ENCODE measurements at regions not wholly inside any gene's neighbourhood (a gene's known extent, or its start where the extent isn't known, plus 50 kb on each side); places are given as distances from the start of the nearest gene placed in this dataset.
"Not testable (repeated sequence)": the region's sequence is repeated elsewhere in the genome, so short reads cannot be mapped to it uniquely, and the experiment has no call there.

GRCh38 chr14:19219423-19219822 is 214.7 kb downstream of the POTEG start:
- H3K27me3 ChIP-seq (ENCODE audit: low read depth); H3K36me3 ChIP-seq (replicated peaks); in situ Hi-C loops (cut with MboI; ENCODE audit: low sequenced_read_pairs); DNase-seq (ENCODE audit: low spot score in 2 of 2); H3K4me3 ChIP-seq; H3K4me1 ChIP-seq; H3K9me3 ChIP-seq: not testable (repeated sequence)

GRCh38 chr14:19231421-19231820 is 202.7 kb downstream of the POTEG start:
- DNase-seq (ENCODE audit: low spot score in 2 of 2); H3K9me3 ChIP-seq; in situ Hi-C loops (cut with MboI; ENCODE audit: low sequenced_read_pairs); H3K36me3 ChIP-seq (replicated peaks); H3K4me1 ChIP-seq; H3K27me3 ChIP-seq (ENCODE audit: low read depth); H3K4me3 ChIP-seq: not testable (repeated sequence)

GRCh38 chr14:19234059-19234458 is 200.1 kb downstream of the POTEG start:
- in situ Hi-C loops (cut with MboI; ENCODE audit: low sequenced_read_pairs); H3K9me3 ChIP-seq; H3K4me1 ChIP-seq; H3K4me3 ChIP-seq; H3K36me3 ChIP-seq (replicated peaks); H3K27me3 ChIP-seq (ENCODE audit: low read depth); DNase-seq (ENCODE audit: low spot score in 2 of 2): not testable (repeated sequence)

- H3K9me3 ChIP-seq; H3K36me3 ChIP-seq (replicated peaks); DNase-seq (ENCODE audit: low spot score in 2 of 2); in situ Hi-C loops (cut with MboI; ENCODE audit: low sequenced_read_pairs); H3K4me3 ChIP-seq; H3K4me1 ChIP-seq; H3K27me3 ChIP-seq (ENCODE audit: low read depth): not testable (repeated sequence)
Observed at GRCh38 chr14:19237656-19238055, 196.5 kb downstream of the POTEG start.

GRCh38 chr14:19238584-19238983 is 195.6 kb downstream of the POTEG start:
- H3K4me1 ChIP-seq; DNase-seq (ENCODE audit: low spot score in 2 of 2); H3K9me3 ChIP-seq; H3K27me3 ChIP-seq (ENCODE audit: low read depth); H3K4me3 ChIP-seq; H3K36me3 ChIP-seq (replicated peaks); in situ Hi-C loops (cut with MboI; ENCODE audit: low sequenced_read_pairs): not testable (repeated sequence)

- in situ Hi-C loops (cut with MboI; ENCODE audit: low sequenced_read_pairs), result not testable (repeated sequence)
Observed at GRCh38 chr14:19239981-19240380, 194.2 kb downstream of the POTEG start.

GRCh38 chr14:19240387-19240786 is 193.8 kb downstream of the POTEG start:
- in situ Hi-C loops (cut with MboI; ENCODE audit: low sequenced_read_pairs); H3K4me3 ChIP-seq; H3K36me3 ChIP-seq (replicated peaks); H3K9me3 ChIP-seq; H3K4me1 ChIP-seq; H3K27me3 ChIP-seq (ENCODE audit: low read depth); DNase-seq (ENCODE audit: low spot score in 2 of 2): not testable (repeated sequence)

More at GRCh38 chr14:19239981-19240380, 194.2 kb downstream of the POTEG start:
- H3K9me3 ChIP-seq; H3K36me3 ChIP-seq (replicated peaks); H3K27me3 ChIP-seq (ENCODE audit: low read depth); DNase-seq (ENCODE audit: low spot score in 2 of 2); H3K4me1 ChIP-seq; H3K4me3 ChIP-seq: not testable (repeated sequence)

GRCh38 chr14:19241451-19241850 is 192.7 kb downstream of the POTEG start:
- H3K9me3 ChIP-seq; H3K4me3 ChIP-seq; DNase-seq (ENCODE audit: low spot score in 2 of 2); H3K27me3 ChIP-seq (ENCODE audit: low read depth); H3K36me3 ChIP-seq (replicated peaks); H3K4me1 ChIP-seq; in situ Hi-C loops (cut with MboI; ENCODE audit: low sequenced_read_pairs): not testable (repeated sequence)

GRCh38 chr14:19242529-19242928 is 191.6 kb downstream of the POTEG start:
- DNase-seq (ENCODE audit: low spot score in 2 of 2); H3K4me3 ChIP-seq; H3K27me3 ChIP-seq (ENCODE audit: low read depth); in situ Hi-C loops (cut with MboI; ENCODE audit: low sequenced_read_pairs); H3K36me3 ChIP-seq (replicated peaks); H3K9me3 ChIP-seq; H3K4me1 ChIP-seq: not testable (repeated sequence)

GRCh38 chr14:19266908-19267307 is 167.2 kb downstream of the POTEG start:
- H3K27me3 ChIP-seq (ENCODE audit: low read depth); H3K4me1 ChIP-seq; DNase-seq (ENCODE audit: low spot score in 2 of 2); H3K9me3 ChIP-seq; in situ Hi-C loops (cut with MboI; ENCODE audit: low sequenced_read_pairs); H3K4me3 ChIP-seq; H3K36me3 ChIP-seq (replicated peaks): not testable (repeated sequence)

- in situ Hi-C loops (cut with MboI; ENCODE audit: low sequenced_read_pairs), result not testable (repeated sequence)
- peak in 1 of 2 experiments; percentile 6 for DNase-seq (ENCODE audit: low spot score in 2 of 2)
Observed at GRCh38 chr14:19267636-19268035, 166.5 kb downstream of the POTEG start.

GRCh38 chr14:19268047-19268627 is 166.0 kb downstream of the POTEG start:
- H3K36me3 ChIP-seq (replicated peaks); H3K4me1 ChIP-seq; H3K27me3 ChIP-seq (ENCODE audit: low read depth); DNase-seq (ENCODE audit: low spot score in 2 of 2); in situ Hi-C loops (cut with MboI; ENCODE audit: low sequenced_read_pairs); H3K4me3 ChIP-seq; H3K9me3 ChIP-seq: not testable (repeated sequence)

More at GRCh38 chr14:19267636-19268035, 166.5 kb downstream of the POTEG start:
- H3K4me1 ChIP-seq; H3K27me3 ChIP-seq (ENCODE audit: low read depth); H3K4me3 ChIP-seq; H3K36me3 ChIP-seq (replicated peaks); H3K9me3 ChIP-seq: not testable (repeated sequence)

GRCh38 chr14:19272235-19272634 is 161.9 kb downstream of the POTEG start:
- H3K9me3 ChIP-seq; H3K27me3 ChIP-seq (ENCODE audit: low read depth); H3K36me3 ChIP-seq (replicated peaks); DNase-seq (ENCODE audit: low spot score in 2 of 2); H3K4me3 ChIP-seq; H3K4me1 ChIP-seq; in situ Hi-C loops (cut with MboI; ENCODE audit: low sequenced_read_pairs): not testable (repeated sequence)

GRCh38 chr14:19289669-19290068 is 144.5 kb downstream of the POTEG start:
- in situ Hi-C loops (cut with MboI; ENCODE audit: low sequenced_read_pairs); H3K4me1 ChIP-seq; H3K27me3 ChIP-seq (ENCODE audit: low read depth); H3K9me3 ChIP-seq; H3K4me3 ChIP-seq; H3K36me3 ChIP-seq (replicated peaks); DNase-seq (ENCODE audit: low spot score in 2 of 2): not testable (repeated sequence)

GRCh38 chr14:19300243-19300642 is 133.9 kb downstream of the POTEG start:
- H3K9me3 ChIP-seq; in situ Hi-C loops (cut with MboI; ENCODE audit: low sequenced_read_pairs); H3K27me3 ChIP-seq (ENCODE audit: low read depth); H3K36me3 ChIP-seq (replicated peaks); H3K4me3 ChIP-seq; DNase-seq (ENCODE audit: low spot score in 2 of 2); H3K4me1 ChIP-seq: not testable (repeated sequence)
